ENCODE measurements at regions not wholly inside any gene's neighbourhood (a gene's known extent, or its start where the extent isn't known, plus 50 kb on each side); places are given as distances from the start of the nearest gene placed in this dataset.

- no peak for TF ChIP-seq CTCF (IDR thresholded peaks at IDR 0.05)
- Histone ChIP-seq H3K4me1 (no peaks in the 10 kb centered on the region), H3K27ac (no peak overlapping the region), H3K4me3 (no peak overlapping the region), H3K9me3 (no peaks in the 10 kb centered on the region), H3K27me3 (no peaks in the 10 kb centered on the region), H3K36me3 (no peaks in the 10 kb centered on the region)
- WGBS, 2 donors = 54 to 64% methylated on average over 3 of the region's 3 CpGs
- intact Hi-C loops (cut with DNase I) = no loop called here
- ATAC-seq = no peak
- DNase-seq = no peak
- no peak for FAIRE-seq
Measured at GRCh38 chr13:40245567-40245966, 420.9 kb downstream of the FOXO1 start.

- no peak for DNase-seq
- no peaks in the 10 kb centered on the region for H3K4me1 ChIP-seq
- TF ChIP-seq CTCF (IDR thresholded peaks at IDR 0.05) = no peak
- intact Hi-C loops (cut with DNase I) = no loop called here
- no peak overlapping the region for H3K4me3 ChIP-seq
- H3K36me3 ChIP-seq = no peaks in the 10 kb centered on the region
- FAIRE-seq = no peak
- no peak overlapping the region for H3K27ac ChIP-seq
- H3K9me3 ChIP-seq = no peaks in the 10 kb centered on the region
- no peaks in the 10 kb centered on the region for H3K27me3 ChIP-seq
- peak in 1 of 4 donors; percentile 67 for ATAC-seq
Measured at GRCh38 chr13:40247845-40248244, 418.6 kb downstream of the FOXO1 start.

GRCh38 chr13:40251343-40252032 is 415.0 kb downstream of the FOXO1 start:
- intact Hi-C loops (cut with DNase I) = no loop called here
- WGBS, 2 donors = 38 to 97% methylated on average over 1 of the region's 1 CpG
- Histone ChIP-seq H3K27me3 (no peaks in the 10 kb centered on the region), H3K9me3 (no peaks in the 10 kb centered on the region), H3K27ac (no peak overlapping the region), H3K36me3 (no peaks in the 10 kb centered on the region), H3K4me3 (no peak overlapping the region), H3K4me1 (no peaks in the 10 kb centered on the region)
- no peak for FAIRE-seq
- ATAC-seq = peak in 1 of 4 donors; percentile 29
- no peak for DNase-seq
- TF ChIP-seq CTCF (IDR thresholded peaks at IDR 0.05) = no peak

GRCh38 chr13:40252241-40252640 is 414.2 kb downstream of the FOXO1 start:
- Histone ChIP-seq H3K27ac (no peak overlapping the region), H3K36me3 (no peaks in the 10 kb centered on the region), H3K9me3 (no peaks in the 10 kb centered on the region), H3K27me3 (no peaks in the 10 kb centered on the region), H3K4me1 (no peaks in the 10 kb centered on the region), H3K4me3 (no peak overlapping the region)
- DNase-seq = no peak
- WGBS, 2 donors = 87 to 91% methylated on average over 3 of the region's 3 CpGs
- ATAC-seq = no peak
- no peak for FAIRE-seq
- TF ChIP-seq CTCF (IDR thresholded peaks at IDR 0.05) = no peak
- intact Hi-C loops (cut with DNase I) = no loop called here

- ATAC-seq (no peak), FAIRE-seq (no peak), DNase-seq (no peak)
- Histone ChIP-seq H3K36me3 (no peaks in the 10 kb centered on the region), H3K4me1 (no peaks in the 10 kb centered on the region), H3K4me3 (no peak overlapping the region), H3K27ac (no peak overlapping the region), H3K9me3 (no peaks in the 10 kb centered on the region), H3K27me3 (no peaks in the 10 kb centered on the region)
- 52 to 60% methylated on average over 3 of the region's 3 CpGs for WGBS, 2 donors
- TF ChIP-seq CTCF (IDR thresholded peaks at IDR 0.05) = no peak
- intact Hi-C loops (cut with DNase I) = no loop called here
Measured at GRCh38 chr13:40252676-40253075, 413.8 kb downstream of the FOXO1 start.

All from pancreas (tissue), 10 donors.